Colonic mucosa (tissue), 4 donors: ENCODE measurements at regions not wholly inside any gene's neighbourhood (a gene's known extent, or its start where the extent isn't known, plus 50 kb on each side); places are given as distances from the start of the nearest gene placed in this dataset.
"Not testable (repeated sequence)": the region's sequence is repeated elsewhere in the genome, so short reads cannot be mapped to it uniquely, and the experiment has no call there.

ENCODE experiments used
- DNase-seq: peaks from one replicate; pipeline ENCODE4 v3.0.0-alpha.2; 2020
- H3K27ac ChIP-seq: fragments of 200-600 bp; one replicate; pipeline ENCODE4 v1.8.0; 2021
- H3K27me3 ChIP-seq: fragments of 200-600 bp; one replicate; pipeline ENCODE4 v1.8.0; 2021
- H3K36me3 ChIP-seq: fragments of 200-600 bp; one replicate; pipeline ENCODE4 v1.8.0; 2021
- H3K4me1 ChIP-seq: fragments of 200-600 bp; one replicate; pipeline ENCODE4 v1.8.0; 2021; ENCODE audit warnings: mild to moderate bottlenecking
- H3K4me3 ChIP-seq: fragments of 200-600 bp; one replicate; pipeline ENCODE4 v1.8.0; 2021
- H3K9ac ChIP-seq, 2 donors: one replicate each; pipeline ENCODE4 v1.7.0; 2013; ENCODE audit warnings: control low read depth in 2 of 2, low read depth in 2 of 2, low read length in 2 of 2
- H3K9me3 ChIP-seq: fragments of 200-600 bp; one replicate; pipeline ENCODE4 v1.8.0; 2021
- CTCF ChIP-seq: fragments of 200-600 bp; IDR thresholded peaks from one replicate; pipeline ENCODE4 v1.8.0; 2022; ENCODE audit warnings: antibody characterized with exemption, mild to moderate bottlenecking
- intact Hi-C: fragments of 100-400 bp; cut with DNase I; formaldehyde crosslinking; loops from one replicate; pipeline ENCODE4 v1.14.1; 2022
- donor health status: healthy.
- donor health status: DM: no; HTN: no; CAD: no.
- donor health status: DM: no; HTN: no; CAD: no.

DNA sequence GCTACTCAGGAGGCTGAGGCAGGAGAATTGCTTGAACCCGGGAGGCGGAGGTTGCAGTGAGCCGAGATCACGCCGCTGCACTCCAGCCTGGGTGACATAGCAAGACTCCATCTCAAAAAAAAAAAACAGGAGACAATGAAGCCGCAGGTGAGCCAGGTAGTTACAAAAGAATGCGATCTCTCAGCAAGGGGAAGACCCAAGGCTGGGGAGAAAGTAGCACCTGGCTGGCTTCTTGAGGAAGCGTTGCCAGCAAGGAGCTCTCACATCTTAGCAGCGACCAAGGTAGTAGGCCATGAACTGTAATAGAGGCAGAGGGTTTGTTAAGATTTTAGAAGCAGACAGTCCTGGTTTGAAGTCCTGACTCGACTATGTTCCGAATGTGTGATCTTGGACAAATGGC lies 175.0 kb downstream of the AIPL1 start:
- intact Hi-C loops = no loop called here
- Histone ChIP-seq H3K4me1 (no peaks in the 10 kb centered on the region), H3K9ac (no peak overlapping the region), H3K27ac (no peak overlapping the region), H3K9me3 (no peaks in the 10 kb centered on the region), H3K27me3 (no peaks in the 10 kb centered on the region), H3K36me3 (no peaks in the 10 kb centered on the region), H3K4me3 (no peak overlapping the region)
- TF ChIP-seq CTCF = no peak
- no peak for DNase-seq

DNA sequence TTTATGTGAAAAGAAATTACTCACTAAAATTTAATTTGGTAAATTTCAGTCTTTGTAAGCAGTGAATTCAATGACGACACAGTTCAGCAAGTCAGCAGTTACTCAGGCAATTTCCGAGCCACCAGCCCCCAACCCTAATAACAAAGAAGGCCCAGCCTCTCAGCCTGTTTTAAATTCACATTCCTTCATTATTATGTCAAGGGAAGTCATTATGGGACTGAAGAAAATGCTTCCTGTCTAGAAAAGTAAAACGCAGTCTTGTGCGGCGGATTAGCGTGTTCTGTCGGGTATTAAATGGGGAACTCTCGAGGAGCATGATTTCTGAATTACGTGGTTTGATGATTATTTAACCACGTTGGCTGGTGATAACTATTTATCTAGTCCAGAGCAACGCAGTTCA lies 177.6 kb downstream of the AIPL1 start:
- H3K36me3 ChIP-seq = no peaks in the 10 kb centered on the region
- H3K4me3 ChIP-seq = no peak overlapping the region
- no peak for TF ChIP-seq CTCF
- no peaks in the 10 kb centered on the region for H3K9me3 ChIP-seq
- H3K4me1 ChIP-seq = no peaks in the 10 kb centered on the region
- no peak overlapping the region for H3K27ac ChIP-seq
- no peaks in the 10 kb centered on the region for H3K27me3 ChIP-seq
- no peak overlapping the region for H3K9ac ChIP-seq
- DNase-seq = no peak
- intact Hi-C loops = no loop called here

DNA sequence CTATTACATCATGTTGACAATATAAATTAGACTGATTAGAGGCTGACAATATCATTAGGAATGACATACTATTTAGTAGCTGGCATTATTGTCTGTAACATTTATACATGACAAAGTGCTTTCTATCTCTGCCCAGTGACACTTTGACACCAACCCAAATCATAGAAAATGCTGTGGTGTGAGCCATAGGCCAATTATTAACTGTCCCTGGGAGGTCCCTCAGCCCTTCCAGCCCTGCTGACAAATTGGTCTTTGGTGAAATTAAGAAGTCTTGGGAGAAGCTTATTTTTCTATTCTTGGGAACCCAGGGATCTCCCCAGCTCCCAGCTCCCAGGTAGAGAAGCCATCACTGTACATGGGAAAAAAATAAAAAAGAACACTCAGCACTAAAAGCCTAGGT lies 179.6 kb downstream of the AIPL1 start:
- H3K36me3 ChIP-seq = no peaks in the 10 kb centered on the region
- no peaks in the 10 kb centered on the region for H3K27me3 ChIP-seq
- DNase-seq = no peak
- TF ChIP-seq CTCF = no peak
- no peaks in the 10 kb centered on the region for H3K4me1 ChIP-seq
- H3K4me3 ChIP-seq = no peak overlapping the region
- intact Hi-C loops = no loop called here
- H3K27ac ChIP-seq = no peak overlapping the region
- H3K9me3 ChIP-seq = no peaks in the 10 kb centered on the region
- H3K9ac ChIP-seq = no peak overlapping the region

GRCh38 chr17:6254036-6254435 lies 180.9 kb downstream of the AIPL1 start:
- TF ChIP-seq CTCF = no peak
- H3K4me1 ChIP-seq = no peaks in the 10 kb centered on the region
- H3K36me3 ChIP-seq = no peaks in the 10 kb centered on the region
- H3K4me3 ChIP-seq = no peak overlapping the region
- no peaks in the 10 kb centered on the region for H3K27me3 ChIP-seq
- no peak for DNase-seq
- no peak overlapping the region for H3K27ac ChIP-seq
- no peak overlapping the region for H3K9ac ChIP-seq
- H3K9me3 ChIP-seq = no peaks in the 10 kb centered on the region
- intact Hi-C loops = no loop called here

- H3K9ac ChIP-seq, H3K9me3 ChIP-seq, H3K36me3 ChIP-seq, intact Hi-C loops, H3K27ac ChIP-seq, H3K27me3 ChIP-seq, H3K4me3 ChIP-seq, H3K4me1 ChIP-seq, DNase-seq: not testable (repeated sequence)
These were observed 181.5 kb downstream of the WSCD1 start for GRCh38 chr17:6251640-6252039.

- H3K4me1 ChIP-seq = no peaks in the 10 kb centered on the region
- H3K9me3 ChIP-seq = no peaks in the 10 kb centered on the region
- no peaks in the 10 kb centered on the region for H3K27me3 ChIP-seq
- no peak overlapping the region for H3K9ac ChIP-seq
- DNase-seq = no peak
- H3K27ac ChIP-seq = no peak overlapping the region
- TF ChIP-seq CTCF = no peak
- no peaks in the 10 kb centered on the region for H3K36me3 ChIP-seq
- no peak overlapping the region for H3K4me3 ChIP-seq
- intact Hi-C loops = no loop called here
These were observed 179.6 kb downstream of the WSCD1 start for GRCh38 chr17:6249732-6250131.
